Fibroblast of pulmonary artery (primary cell): ENCODE measurements at regions not wholly inside any gene's neighbourhood (a gene's known extent, or its start where the extent isn't known, plus 50 kb on each side); places are given as distances from the start of the nearest gene placed in this dataset.

ENCODE experiments used
- DNase-seq: peaks from one replicate; pipeline ENCODE4 v3.0.0-alpha.2; 2010; ENCODE audit warnings: low read depth
- H3K4me3 ChIP-seq: replicated peaks from 2 replicates; pipeline ENCODE4 v1.5.1; 2011; ENCODE audit warnings: low read depth, mild to moderate bottlenecking, control low read depth, low read length, moderate library complexity
- CTCF ChIP-seq: IDR thresholded peaks from 2 replicates; pipeline ENCODE4 v1.5.1; 2011; ENCODE audit warnings: mild to moderate bottlenecking, control low read depth, low read length, inconsistent platforms; ENCODE audit errors: missing control alignments

GRCh38 chr17:70878879-70879278, 709.5 kb downstream of the KCNJ2 start:
- no peak overlapping the region for H3K4me3 ChIP-seq
- no peak for TF ChIP-seq CTCF
- no peak for DNase-seq

DNA sequence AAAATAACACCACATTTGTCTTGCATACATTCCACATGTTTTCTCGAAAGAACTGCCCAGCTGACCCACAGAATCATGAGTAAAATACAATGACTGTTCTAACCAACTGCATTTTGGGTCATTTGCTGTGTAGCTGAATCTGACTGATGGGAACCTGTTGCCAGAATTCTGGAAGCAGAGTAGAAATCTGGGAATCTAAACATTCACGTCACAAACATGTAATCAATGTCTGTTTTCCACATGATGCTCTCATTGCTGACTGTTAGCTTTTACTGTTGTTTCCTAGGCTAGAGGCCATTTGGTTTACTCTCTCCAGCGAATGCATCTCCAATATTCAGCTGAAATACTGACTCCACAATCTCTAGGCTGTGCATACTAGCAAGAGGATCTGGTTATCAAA, 710.1 kb downstream of the KCNJ2 start:
- no peak for TF ChIP-seq CTCF
- H3K4me3 ChIP-seq, result no peak overlapping the region
- no peak for DNase-seq

- DNase-seq, result no peak
- no peak for TF ChIP-seq CTCF
- no peak overlapping the region for H3K4me3 ChIP-seq
These were observed 711.8 kb downstream of the KCNJ2 start for GRCh38 chr17:70881093-70881492.

- DNase-seq, result no peak
- TF ChIP-seq CTCF, result no peak
- H3K4me3 ChIP-seq, result no peak overlapping the region
These were observed 713.2 kb downstream of the KCNJ2 start for GRCh38 chr17:70882504-70882903.

GRCh38 chr17:70886648-70887047, 717.3 kb downstream of the KCNJ2 start:
- no peak overlapping the region for H3K4me3 ChIP-seq
- no peak for TF ChIP-seq CTCF

DNA sequence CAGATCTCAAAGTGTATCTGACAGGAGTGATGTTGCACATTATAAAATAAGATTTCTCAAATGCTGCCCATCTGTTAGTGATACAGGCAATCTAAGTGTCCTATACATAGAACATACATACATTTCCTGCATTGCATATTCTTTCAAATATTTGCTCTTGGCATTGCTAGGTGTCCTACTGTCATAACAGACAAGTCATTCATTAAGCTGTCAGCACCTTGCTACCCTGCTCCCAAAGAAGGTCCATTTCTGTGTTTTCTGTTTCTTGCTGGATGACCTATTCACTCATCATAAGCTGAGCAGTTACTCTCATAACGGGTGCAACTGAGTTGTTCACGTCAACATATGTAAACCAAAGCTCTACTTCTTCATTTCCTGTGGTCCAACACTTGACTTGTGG, 719.0 kb downstream of the KCNJ2 start:
- TF ChIP-seq CTCF, result no peak
- DNase-seq, result no peak
- H3K4me3 ChIP-seq, result no peak overlapping the region

More at GRCh38 chr17:70886648-70887047, 717.3 kb downstream of the KCNJ2 start:
- no peak for DNase-seq

DNA sequence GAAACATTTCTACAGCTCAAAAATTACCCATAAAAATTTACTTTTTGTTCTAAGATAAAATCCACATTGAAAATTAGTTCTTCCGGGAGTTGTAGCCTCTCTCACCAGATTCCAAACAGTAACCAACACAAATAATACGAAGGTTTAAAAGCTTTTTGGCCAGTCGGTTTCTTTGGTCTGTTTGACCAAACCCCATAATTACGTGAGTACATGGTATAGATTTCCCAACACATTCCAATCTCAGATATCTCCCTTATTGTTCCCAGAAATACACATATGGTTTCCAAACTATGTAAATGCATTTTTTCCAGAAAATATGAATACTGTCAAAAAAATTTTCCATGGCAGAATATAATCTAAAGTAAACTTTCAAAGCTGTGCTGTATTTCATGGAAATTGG, 722.0 kb downstream of the KCNJ2 start:
- DNase-seq, result peak; percentile 32
- no peak for TF ChIP-seq CTCF
- no peak overlapping the region for H3K4me3 ChIP-seq
